MM.1S (cell line): ENCODE measurements at regions not wholly inside any gene's neighbourhood (a gene's known extent, or its start where the extent isn't known, plus 50 kb on each side); places are given as distances from the start of the nearest gene placed in this dataset.

Source experiments
- EZH2 ChIP-seq: fragments of 300-600 bp; sonication (generic); optimal IDR thresholded peaks from 2 replicates; pipeline ENCODE3; 2017; ENCODE audit warnings: low read depth, mild to moderate bottlenecking, antibody characterized with exemption, low read length, mixed read lengths
- EZH2phosphoT487 ChIP-seq: fragments of 300-600 bp; sonication (generic); IDR thresholded peaks from 2 replicates; pipeline ENCODE4 v1.6.1; 2018; ENCODE audit warnings: antibody characterized with exemption, low read length
- TF ChIP-seq, protein P1 (sequence below): fragments of 300-600 bp; sonication (generic); IDR thresholded peaks from 2 replicates; pipeline ENCODE4 v1.5.1; 2016; ENCODE audit warnings: antibody characterized with exemption, low read length, mixed read lengths

DNA sequence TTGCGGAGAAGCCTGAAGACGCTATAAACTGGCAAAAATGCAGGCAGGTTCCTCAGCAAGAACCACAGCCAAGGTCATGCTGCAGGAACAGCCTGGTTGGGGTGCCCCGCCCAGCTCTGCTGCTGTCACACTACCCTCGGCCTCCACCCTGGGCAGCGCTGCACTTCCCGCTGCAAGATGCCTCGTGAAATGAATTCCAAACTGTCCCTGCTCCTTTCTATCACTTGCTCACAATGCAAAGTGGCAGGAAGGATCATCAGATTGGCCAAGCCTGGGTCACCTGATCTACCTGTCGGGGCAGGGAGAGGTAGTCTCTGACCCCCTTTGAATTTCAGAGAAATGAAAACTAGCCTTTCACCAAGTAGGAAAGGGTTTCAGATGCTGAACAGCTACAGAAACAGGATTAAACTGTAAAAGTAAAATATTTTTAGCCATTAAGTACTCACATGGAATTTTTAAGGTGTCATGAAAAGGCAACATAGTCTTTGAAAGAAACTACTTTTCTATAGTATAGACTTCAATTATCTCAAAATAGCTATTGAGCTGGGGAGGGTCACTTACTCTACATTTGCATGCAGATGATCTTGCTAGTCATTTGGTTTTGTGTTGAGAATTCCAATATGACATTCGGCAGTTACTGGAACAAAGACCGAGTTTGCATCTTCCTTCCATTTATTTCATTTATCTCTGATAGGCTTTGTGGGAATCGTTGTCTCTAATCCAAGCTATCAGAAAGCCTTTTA lies 236.4 kb upstream of the ASCC3 start:
- TF ChIP-seq, protein P1, sequence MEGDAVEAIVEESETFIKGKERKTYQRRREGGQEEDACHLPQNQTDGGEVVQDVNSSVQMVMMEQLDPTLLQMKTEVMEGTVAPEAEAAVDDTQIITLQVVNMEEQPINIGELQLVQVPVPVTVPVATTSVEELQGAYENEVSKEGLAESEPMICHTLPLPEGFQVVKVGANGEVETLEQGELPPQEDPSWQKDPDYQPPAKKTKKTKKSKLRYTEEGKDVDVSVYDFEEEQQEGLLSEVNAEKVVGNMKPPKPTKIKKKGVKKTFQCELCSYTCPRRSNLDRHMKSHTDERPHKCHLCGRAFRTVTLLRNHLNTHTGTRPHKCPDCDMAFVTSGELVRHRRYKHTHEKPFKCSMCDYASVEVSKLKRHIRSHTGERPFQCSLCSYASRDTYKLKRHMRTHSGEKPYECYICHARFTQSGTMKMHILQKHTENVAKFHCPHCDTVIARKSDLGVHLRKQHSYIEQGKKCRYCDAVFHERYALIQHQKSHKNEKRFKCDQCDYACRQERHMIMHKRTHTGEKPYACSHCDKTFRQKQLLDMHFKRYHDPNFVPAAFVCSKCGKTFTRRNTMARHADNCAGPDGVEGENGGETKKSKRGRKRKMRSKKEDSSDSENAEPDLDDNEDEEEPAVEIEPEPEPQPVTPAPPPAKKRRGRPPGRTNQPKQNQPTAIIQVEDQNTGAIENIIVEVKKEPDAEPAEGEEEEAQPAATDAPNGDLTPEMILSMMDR = no peak
- TF ChIP-seq EZH2 (no peak), EZH2phosphoT487 (no peak)
